Brain pericyte (primary cell): ENCODE measurements at regions not wholly inside any gene's neighbourhood (a gene's known extent, or its start where the extent isn't known, plus 50 kb on each side); places are given as distances from the start of the nearest gene placed in this dataset.
"Not testable (repeated sequence)": the region's sequence is repeated elsewhere in the genome, so short reads cannot be mapped to it uniquely, and the experiment has no call there.

Experiments used
- DNase-seq: peaks from one replicate; pipeline ENCODE4 v3.0.0-alpha.2; 2012; ENCODE audit warnings: low read depth, low spot score

- DNase-seq = not testable (repeated sequence)
These were observed 138.5 kb downstream of the OR2B2 start for GRCh38 chr6:27773542-27774263.

GRCh38 chr6:27772261-27773001 lies 139.8 kb downstream of the OR2B2 start:
- no peak for DNase-seq

GRCh38 chr6:27771235-27771634 lies 141.0 kb downstream of the OR2B2 start:
- DNase-seq = no peak

GRCh38 chr6:27770724-27771123 lies 141.5 kb downstream of the OR2B2 start:
- no peak for DNase-seq

GRCh38 chr6:27768556-27768955 lies 143.6 kb downstream of the OR2B2 start:
- DNase-seq = no peak

GRCh38 chr6:27767851-27768250 lies 144.3 kb downstream of the OR2B2 start:
- DNase-seq = no peak

GRCh38 chr6:27766405-27766804 lies 145.8 kb downstream of the OR2B2 start:
- no peak for DNase-seq

GRCh38 chr6:27765028-27765590 lies 147.1 kb downstream of the OR2B2 start:
- no peak for DNase-seq

- DNase-seq = no peak
These were observed 150.8 kb downstream of the OR2B2 start for GRCh38 chr6:27761391-27761790.

GRCh38 chr6:27760464-27760863 lies 151.7 kb downstream of the OR2B2 start:
- DNase-seq = no peak

GRCh38 chr6:27759930-27760329 lies 152.3 kb downstream of the OR2B2 start:
- no peak for DNase-seq

GRCh38 chr6:27758491-27758890 lies 153.7 kb downstream of the OR2B2 start:
- DNase-seq = no peak

GRCh38 chr6:27757307-27757706 lies 154.9 kb downstream of the OR2B2 start:
- no peak for DNase-seq

GRCh38 chr6:27755768-27756167 lies 156.4 kb downstream of the OR2B2 start:
- no peak for DNase-seq

GRCh38 chr6:27754408-27754782 lies 157.8 kb downstream of the OR2B2 start:
- no peak for DNase-seq

GRCh38 chr6:27753668-27754407 lies 158.4 kb downstream of the OR2B2 start:
- DNase-seq = no peak

- peak; percentile 59 for DNase-seq
These were observed 159.9 kb downstream of the OR2B2 start for GRCh38 chr6:27752038-27752885.

- DNase-seq = no peak
These were observed 163.5 kb downstream of the OR2B2 start for GRCh38 chr6:27748661-27749060.

GRCh38 chr6:27747637-27748036 lies 164.6 kb downstream of the OR2B2 start:
- no peak for DNase-seq

GRCh38 chr6:27746860-27747259 lies 165.3 kb downstream of the OR2B2 start:
- not testable (repeated sequence) for DNase-seq

- DNase-seq = no peak
These were observed 168.4 kb downstream of the OR2B2 start for GRCh38 chr6:27743787-27744186.
